H1 (cell line): ENCODE measurements at regions not wholly inside any gene's neighbourhood (a gene's known extent, or its start where the extent isn't known, plus 50 kb on each side); places are given as distances from the start of the nearest gene placed in this dataset.

ENCODE experiments used
- RAD21 ChIP-seq, 2 experiments: IDR thresholded peaks in 1 of 2; conservative IDR thresholded peaks in 1 of 2; 2 replicates each; pipeline ENCODE4 v1.6.1; 2011; ENCODE audit warnings: low read depth in 2 of 2, low read length in 2 of 2, improper control_type of control experiment in 1 of 2, inconsistent platforms in 1 of 2, mild to moderate bottlenecking in 1 of 2, moderate library complexity in 1 of 2
- SIN3A ChIP-seq, 2 experiments: IDR thresholded peaks in 1 of 2; conservative IDR thresholded peaks in 1 of 2; 2 replicates each; pipeline ENCODE4 v1.6.1; 2011 to 2012; ENCODE audit warnings: low read length in 2 of 2, improper control_type of control experiment in 1 of 2, low read depth in 1 of 2, mild to moderate bottlenecking in 1 of 2
- TCF12 ChIP-seq: IDR thresholded peaks from 2 replicates; pipeline ENCODE4 v1.6.1; 2011; ENCODE audit warnings: low read depth, mild to moderate bottlenecking, low read length
- TF ChIP-seq, protein P1 (sequence below): IDR thresholded peaks from 2 replicates; pipeline ENCODE4 v1.6.1; 2012; ENCODE audit warnings: low read length, inconsistent platforms

- TF ChIP-seq RAD21 (IDR thresholded peaks at IDR 0.05 in 1 of 2, conservative IDR thresholded peaks at IDR 0.05 in 1 of 2; ENCODE audit: low read depth in 2 of 2, low read length in 2 of 2) (peak; percentile 53 to 70), SIN3A (conservative IDR thresholded peaks at IDR 0.05 in 1 of 2, IDR thresholded peaks at IDR 0.05 in 1 of 2; ENCODE audit: low read depth in 1 of 2, low read length in 2 of 2) (0 out of 4 replicates have a peak, but pooled peaks of 1 of the 2 experiments have one; percentile 39), TCF12 (0 out of 2 replicates have a peak, but pooled peaks have one; percentile 2)
- TF ChIP-seq, protein P1, sequence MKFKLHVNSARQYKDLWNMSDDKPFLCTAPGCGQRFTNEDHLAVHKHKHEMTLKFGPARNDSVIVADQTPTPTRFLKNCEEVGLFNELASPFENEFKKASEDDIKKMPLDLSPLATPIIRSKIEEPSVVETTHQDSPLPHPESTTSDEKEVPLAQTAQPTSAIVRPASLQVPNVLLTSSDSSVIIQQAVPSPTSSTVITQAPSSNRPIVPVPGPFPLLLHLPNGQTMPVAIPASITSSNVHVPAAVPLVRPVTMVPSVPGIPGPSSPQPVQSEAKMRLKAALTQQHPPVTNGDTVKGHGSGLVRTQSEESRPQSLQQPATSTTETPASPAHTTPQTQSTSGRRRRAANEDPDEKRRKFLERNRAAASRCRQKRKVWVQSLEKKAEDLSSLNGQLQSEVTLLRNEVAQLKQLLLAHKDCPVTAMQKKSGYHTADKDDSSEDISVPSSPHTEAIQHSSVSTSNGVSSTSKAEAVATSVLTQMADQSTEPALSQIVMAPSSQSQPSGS: peak; percentile 81; the same call in 1 of the 2 replicates
Measured at GRCh38 chr6:28771401-28772267, 152.2 kb downstream of the TRIM27 start (continued).
